ENCODE measurements at regions not wholly inside any gene's neighbourhood (a gene's known extent, or its start where the extent isn't known, plus 50 kb on each side); places are given as distances from the start of the nearest gene placed in this dataset.

DNA sequence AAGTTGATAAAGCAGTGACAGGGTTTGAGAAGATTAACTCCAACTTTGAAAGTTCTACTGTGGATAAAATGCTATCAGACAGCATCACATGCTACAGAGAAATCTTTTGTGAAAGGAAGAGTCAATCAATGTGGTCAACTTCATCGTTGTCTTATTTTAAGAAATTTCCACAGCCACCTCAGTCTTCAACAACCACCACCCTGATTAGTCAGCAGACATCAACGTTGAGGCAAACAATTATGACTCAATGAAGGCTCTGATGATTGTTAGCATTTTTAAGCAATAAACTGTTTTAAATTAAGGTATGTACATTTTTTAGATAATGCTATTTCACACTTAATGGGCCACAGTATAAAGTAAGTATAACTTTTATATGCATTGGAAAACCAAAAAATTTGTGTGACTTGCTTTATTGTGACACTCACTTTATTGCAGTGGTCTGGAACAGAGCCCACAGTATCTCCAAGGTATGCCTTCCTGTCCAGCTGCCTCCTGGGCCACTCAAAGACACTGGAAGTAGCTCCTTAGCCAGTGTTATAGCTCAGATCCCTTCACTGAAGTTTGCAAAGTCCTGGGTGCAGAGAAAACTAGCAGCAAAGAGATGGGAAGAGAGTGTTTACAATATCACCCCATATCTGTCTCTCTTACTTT lies 293.1 kb downstream of the ARHGAP12 start:
- DNase-seq: no peak

DNA sequence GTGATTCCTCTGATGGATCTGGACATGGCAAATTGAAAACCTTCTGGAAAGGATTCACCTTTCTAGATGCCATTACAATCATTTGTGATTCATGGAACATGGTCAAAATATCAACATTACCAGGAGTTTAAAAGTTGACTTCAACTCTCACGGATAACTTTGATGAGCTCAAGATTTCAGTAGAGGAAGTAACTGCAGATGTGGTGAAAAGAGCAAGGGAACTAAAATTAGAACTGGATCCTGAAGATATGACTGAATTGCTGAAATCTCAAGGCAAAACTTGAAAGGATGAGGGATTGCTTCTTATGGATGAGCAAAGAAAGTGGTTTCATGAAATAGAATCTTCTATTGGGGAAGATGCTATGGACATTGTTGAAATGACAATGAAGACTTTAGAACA lies 293.6 kb downstream of the ARHGAP12 start:
- DNase-seq: no peak

DNA sequence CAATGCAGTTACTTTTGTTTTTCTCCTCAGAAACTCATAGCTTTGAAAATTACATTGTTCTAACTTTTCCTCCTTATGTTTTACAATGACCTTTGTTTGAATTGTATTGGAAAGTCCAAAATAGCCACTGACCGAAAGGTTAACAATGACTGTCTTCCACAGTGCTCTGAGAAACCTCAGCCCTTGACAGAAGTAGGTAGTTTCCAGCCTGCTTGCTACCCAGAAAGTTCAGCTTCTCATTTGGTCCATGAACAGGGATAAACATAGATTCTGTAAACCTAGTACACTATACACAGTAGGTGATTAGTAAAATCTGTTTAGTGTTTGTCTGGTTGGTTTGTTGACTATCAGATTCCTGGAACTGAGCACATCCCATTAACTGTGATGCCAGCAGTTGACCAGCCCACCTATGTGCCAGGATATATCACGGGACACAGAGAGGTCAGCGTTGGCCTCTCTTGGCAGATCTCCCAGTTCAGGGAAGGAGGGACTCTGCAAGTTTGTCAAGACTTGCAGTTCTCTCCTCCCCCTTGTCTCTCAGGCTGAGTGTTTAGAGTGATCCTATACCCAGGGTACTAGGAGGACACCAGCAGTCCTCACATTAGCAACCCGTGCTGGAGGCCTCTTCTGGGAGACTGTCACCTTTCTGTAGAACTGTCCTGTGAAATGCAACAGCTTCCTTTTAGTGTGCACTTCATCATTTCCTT lies 297.6 kb downstream of the ARHGAP12 start:
- DNase-seq: no peak

DNA sequence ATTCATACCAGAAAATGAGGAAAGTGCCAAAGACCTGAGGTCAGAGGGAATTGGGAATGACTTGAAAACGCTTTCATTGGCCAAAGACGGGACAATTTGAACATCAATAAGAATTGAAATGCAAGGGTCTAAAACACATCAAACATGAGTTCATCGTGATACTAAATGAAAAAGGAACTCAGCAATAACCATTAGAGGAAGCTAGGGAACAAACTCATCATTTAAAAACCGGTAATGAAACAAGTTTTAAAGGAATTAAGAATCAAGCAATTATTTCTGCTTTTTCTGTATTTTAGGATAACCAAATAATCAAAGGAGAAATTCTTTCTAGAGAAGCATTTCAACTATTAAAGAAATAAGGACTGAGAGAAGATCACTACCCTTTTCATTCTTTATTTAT lies 303.1 kb downstream of the ARHGAP12 start:
- DNase-seq: no peak

DNA sequence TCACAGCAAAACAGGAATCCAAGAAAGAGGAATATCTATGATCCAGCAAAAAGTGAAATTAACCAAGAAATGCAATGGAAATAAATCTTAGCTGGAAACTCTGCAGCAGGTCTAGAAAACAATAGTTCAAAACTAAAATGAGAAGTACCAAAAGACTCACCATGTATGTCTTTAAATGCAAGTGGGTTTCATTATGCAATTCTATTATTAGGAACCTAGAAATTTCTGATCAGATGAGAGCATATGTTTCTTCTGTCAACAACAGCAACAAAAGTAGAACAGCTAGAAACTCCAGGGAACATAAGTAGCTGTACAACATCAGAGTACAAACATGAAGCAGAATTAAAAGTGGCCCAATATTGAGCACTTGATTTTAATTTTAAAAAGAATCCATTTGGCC lies 304.0 kb downstream of the ARHGAP12 start:
- no peak for DNase-seq

DNA sequence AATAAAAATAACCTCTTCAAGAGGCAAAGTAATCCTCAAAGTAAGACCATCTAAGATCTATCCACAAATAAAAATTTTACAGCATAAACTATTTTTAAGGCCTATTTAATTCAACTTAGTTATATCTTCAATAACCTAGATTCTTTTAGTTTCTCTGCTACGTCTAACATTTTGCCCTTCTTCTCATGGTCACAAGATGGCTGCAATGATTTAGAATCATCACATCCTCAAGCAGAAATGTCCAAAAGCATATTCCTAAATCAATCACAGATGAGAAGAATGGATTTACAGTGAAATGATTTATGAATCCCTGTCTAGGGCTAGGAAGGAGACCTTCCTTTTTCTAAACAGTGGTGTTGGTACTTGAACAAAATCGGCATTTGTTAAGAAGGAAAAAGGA lies 304.7 kb downstream of the ARHGAP12 start:
- no peak for DNase-seq

DNA sequence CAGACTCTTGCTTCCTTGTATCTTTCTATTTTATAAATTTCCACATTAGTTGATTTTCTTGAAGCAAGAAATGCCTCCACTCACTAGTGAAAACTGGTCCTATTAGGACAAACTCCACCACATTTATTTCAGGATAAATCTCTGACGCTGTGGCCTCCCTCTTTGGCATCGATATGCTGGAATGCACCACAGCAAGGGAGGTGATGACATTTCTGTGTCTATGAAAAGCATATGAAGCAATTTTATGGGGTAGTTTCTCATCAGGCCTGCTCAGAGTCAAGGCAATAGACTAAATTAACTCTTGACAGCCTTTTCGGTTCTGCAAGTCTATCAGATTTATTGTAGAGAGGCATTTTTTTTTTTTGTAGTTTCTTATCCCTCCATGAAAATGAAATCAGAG lies 304.4 kb downstream of the ZEB1 start:
- DNase-seq: no peak

DNA sequence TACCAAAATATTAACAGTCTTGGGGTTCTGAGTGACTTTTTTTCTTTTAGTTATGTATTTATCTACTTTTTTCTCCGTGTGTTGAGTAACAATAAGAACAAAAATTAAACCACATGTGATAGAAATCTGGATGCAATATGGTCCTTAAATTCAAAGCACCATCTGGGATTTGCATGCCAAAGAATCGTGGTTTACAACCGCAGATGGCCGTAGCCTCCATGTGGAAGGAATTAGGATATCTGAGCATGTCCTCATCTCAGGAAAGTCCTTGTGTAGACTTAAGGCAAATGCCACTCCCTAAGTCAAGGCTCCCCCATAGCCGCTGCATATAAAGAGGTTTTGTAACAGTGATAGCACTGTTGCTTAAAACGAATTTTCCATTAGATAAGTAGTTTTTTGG lies 304.0 kb downstream of the ZEB1 start:
- DNase-seq: no peak

DNA sequence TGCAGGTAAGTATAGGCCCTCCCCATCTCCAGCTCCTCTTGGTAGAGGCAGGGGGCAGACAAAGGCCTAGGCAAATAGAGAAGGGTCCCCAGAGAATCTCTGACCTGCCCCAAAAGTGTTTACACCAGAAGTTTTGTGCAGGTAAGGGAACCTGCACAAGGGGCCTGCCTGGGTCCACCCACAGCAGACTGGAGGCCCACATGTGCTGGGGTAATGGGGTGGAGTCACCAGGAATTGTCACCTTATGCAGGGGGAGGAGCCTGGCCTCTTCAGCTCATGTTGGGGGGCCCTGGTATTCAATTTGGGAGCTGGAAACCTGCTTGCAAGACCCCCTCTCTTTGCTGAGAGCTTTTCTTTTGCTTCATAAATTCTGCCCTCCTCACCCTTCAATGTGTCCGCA lies 302.7 kb downstream of the ZEB1 start:
- DNase-seq: no peak

DNA sequence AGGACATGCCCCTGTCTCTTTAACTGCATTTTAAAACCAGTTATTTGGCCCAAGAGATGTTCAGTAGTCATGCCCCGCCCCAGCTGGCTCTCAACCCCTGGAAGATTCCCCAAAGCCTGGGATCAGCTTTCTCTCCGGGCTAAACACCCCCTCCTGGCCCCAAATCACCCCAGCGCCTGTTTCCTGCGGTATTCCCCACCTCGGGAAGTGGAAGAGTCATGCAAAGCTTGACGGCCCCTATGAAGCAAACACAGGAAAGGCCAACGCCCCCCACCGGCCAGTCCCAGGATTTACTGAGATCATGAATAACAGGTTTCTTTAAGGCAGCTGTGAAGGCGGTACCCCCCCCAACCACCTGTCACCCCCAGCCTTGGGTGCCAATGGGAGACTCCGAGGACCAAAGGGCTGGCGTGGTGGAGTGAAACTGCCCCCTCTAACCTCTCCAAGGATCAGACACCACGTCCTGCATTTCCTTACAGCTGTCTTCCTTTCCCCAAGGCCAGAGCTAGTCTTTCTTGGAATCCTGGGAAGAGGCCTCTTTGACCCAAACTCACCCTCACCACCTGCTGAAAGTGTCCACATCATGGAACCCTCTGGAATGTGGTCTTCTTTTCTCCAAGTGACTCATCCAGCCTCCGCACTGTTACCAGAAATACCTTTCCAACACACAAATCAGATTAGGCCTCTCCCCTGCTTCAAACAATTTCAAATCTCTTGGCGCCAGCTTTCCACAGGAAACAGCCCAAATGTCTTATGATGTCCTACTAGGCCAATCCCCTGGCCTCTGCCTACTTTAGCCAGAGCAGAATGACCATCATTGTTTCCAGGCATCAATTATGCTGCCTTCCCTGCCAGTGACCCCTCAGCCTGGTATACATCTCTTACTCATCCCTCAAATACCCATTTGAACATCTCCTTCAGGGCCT lies 301.5 kb downstream of the ZEB1 start:
- no peak for DNase-seq

DNA sequence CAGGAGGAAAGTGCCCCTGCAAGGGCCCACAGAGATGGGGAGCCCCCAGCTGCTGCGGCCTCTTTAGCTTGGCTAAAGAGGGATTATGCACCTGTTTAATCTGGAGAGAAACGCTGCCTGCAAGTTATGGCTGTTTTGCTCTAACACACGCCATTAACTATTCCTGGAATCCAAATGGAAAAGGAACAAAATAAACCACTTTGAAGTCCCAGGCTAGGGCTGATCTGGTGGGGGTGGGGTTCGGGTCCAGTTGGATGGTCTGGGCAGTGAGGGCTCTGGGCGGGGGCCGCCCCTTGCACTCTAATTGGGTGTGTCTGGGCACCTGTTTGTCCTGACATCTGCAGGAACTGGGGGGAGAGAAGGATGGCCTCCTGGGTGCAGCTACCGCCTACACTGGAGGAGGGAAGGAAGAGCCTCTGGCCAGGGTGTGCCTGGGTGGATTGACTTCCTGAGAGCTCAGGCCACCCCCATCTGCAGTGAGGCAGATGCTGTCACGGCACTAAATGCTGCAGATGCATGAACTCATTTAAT lies 300.6 kb downstream of the ZEB1 start:
- DNase-seq: no peak

DNA sequence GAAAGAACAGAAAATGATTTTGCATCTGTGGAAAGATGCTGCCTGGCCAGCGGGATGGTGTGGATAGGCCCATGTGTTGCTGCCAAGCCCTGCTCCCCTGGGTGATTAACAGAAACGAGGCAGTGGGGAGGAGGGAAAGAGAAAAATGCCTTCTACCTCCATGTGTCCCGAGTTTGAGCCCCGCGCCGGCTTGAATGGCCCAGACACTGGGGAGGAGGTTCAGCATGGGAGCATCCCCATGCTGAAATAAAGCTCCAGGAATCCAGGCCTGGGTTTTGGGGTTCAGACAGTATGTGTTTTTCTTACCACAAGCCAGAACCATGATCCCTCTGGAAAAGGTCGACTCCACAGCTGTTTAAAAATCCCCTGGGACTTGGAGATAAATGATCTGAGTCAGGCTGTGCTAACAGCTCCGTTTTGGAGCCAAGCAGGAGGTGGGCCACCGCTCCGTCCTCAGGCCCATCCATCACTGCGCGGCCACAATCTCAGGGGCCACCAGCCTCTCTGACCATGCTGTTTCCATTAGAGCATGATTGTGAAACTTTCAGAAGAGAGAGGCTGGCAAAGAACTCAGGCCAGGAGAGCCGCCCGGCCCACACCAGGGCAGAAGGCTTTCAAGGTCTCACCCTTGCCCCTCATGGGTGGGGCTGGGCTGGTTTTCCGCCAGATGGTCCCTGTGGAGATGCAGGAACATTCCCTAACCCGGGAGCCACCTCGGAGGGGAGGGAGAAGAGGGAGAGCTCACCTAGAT lies 299.7 kb downstream of the ZEB1 start:
- DNase-seq: no peak

DNA sequence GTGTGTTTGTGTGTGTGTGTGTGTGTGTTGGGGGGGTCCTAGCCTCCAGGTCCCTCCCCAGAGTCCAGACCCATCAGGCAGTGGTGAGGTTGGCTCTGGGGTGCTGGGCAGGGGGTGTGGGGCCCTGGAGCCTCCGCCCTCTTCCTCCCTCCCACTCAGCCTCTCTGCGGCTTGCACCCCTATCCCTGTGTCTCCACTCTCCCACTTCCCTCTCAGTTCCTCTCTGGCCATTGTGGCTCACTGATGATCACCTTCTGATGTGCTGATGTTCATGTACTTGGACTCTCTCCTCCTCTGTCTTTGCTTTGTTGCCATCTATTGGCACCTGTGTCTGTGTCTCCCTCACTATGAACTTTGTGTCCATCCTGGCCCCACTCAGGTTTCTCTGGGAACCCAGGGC lies 298.7 kb downstream of the ZEB1 start:
- no peak for DNase-seq

DNA sequence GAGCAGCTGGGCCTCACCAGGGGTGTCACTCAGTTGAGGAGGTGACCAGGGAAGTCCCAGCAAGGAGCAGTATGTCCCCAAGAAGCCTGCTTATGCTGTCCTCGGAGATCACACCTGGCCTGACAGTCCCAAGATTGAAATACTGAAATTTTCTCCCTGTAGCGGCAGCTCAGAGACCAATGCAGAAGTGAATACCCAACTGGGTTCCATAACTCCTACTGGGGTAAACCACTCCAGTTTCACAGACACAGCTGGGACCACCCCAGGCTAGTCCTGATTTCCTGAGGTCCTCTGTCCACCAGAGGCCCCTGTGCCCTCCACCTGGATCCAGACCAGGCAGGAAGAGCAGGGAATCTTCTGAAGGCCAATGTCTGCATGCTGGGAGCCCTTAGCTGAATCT lies 298.1 kb downstream of the ZEB1 start:
- DNase-seq: no peak

DNA sequence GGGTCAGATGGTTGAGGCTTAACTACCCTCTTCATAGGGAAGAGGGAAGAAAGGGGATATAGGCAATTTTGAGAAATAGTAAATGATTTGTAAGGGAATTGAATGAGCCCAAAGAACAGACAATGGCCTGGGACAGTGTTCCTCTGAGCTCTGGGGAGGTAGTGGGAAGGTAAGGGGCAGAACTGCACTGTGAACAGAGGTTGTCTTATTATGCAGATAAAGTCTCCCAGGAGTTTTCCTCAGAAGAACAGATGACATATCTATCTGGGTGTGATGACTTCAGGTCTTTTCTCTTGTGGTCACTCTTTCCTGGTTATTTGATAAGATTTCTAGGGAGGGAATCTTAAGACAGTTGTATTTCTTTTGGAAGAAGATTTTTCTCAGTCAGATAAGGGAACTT lies 296.1 kb downstream of the ZEB1 start:
- no peak for DNase-seq

DNA sequence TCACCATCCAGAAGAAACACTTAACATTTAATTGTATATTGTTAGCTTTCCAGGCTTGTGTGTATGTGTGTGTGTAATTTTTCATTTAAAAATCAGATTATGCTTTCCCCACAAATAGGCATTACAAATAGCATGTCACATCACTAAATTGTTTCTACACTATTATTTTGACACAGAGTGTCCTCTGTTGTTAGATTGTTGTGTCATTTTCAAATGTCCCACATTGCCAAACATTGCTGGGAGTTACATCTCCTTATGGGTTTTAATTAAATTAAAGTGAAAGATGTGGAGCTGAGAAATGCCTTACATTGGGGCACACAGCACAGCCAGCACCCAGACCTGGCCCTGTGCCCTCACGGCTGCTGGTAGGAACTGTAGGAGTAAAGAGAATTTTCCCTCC lies 295.6 kb downstream of the ZEB1 start:
- DNase-seq: no peak

DNA sequence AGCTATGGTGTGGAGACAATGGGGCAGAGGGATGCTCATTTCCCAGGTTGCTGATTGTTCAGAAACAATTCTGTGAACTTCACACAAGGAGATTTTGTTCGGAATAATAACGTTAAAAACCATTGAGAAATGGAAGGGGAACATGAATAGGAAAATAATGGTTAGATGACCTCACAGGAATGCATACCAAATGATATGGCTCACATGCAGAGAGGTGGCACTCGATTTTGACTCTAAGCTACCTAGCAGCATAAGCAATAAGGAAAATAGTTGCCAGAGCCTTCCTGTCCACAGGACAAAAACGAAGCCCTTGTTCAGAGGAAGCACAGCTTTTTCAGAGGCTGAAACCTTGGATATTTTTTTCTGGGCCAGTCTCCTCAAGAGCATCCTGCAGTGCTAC lies 293.1 kb downstream of the ZEB1 start:
- no peak for DNase-seq

DNA sequence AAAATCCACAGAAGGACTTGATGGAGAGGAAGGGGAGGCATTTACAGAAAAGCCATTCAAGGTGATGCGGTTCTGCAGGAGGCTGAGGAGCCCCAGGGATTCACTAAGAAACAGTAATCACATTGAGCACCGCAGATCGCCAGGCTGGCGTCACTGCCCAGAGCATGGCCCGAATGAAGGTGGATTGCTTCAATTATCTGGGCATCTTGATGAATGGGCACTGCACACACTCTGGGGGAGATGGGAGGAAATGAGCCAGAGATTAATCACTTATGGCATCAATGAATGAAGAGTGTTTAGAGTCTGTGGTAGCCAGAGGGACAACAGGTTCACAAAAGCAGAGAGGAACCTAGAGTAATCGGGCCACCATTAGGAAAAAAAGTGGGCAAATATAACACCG lies 292.1 kb downstream of the ZEB1 start:
- no peak for DNase-seq

DNA sequence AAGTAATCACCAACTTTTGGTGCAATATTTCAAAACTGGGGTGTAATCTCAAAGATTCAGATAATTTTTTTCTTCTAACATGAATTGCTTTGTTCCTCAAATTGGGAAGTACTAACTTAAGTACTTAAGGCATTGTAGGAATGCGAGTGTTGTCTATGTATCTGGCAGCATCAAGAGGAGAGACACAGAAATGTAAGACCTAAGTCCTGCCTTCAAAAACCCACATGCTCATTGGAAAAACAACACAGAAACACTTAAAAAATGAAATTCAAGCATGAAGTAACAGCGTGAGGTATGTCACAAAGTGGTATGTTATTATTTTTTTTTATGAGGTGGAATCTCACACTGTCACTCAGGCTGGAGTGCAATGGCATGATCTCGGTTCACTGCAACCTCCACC lies 288.5 kb downstream of the ZEB1 start:
- DNase-seq: no peak

DNA sequence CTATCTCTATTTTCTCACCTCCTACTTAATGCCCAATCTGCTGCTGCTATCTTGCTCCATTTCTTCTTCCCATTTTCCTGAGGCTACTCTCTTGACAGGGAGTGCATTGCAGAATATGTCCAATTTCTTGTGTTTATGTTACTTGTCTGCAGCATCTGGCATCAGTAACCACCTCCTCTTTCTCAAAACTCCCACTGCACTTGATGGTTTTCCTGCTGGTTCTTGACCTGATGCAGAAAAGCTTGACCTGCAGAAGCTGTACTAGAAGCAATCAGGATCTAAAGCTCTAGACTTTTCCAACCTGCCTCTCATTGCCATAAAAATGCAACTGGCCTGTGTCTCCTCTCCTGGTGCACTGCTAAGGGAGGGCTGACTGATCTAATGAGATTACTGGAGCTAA lies 287.8 kb downstream of the ZEB1 start:
- no peak for DNase-seq

DNA sequence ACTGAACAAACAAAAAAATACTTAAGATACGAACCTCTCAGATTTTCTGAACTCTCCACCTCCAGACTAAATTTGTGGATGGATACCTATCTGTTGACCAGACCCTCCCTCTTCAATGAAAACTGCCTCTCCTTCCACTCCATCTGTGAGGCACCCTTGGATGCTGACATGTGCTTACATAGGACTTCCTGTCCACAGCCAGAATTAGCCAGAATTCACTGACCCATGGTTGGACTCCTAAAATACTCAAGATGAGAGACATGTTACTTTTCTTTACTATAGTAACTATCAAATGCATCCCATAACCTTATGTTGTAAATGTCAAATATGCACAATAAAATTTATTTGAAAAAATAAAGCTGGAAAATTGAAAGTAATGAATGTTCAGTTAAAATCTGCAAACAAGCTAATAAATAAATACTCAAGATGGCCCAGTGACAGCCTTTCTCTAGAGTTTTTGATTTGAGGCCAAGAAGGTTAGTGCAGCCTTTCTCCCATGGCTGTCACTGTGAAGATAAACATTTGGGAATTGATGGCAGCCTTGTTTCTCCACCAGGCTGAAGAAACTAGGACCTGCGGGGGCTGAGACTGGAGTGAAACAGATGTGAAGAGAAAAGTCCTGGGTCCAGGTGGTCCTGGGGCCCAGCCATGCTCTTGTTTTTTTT lies 287.0 kb downstream of the ZEB1 start:
- no peak for DNase-seq

DNA sequence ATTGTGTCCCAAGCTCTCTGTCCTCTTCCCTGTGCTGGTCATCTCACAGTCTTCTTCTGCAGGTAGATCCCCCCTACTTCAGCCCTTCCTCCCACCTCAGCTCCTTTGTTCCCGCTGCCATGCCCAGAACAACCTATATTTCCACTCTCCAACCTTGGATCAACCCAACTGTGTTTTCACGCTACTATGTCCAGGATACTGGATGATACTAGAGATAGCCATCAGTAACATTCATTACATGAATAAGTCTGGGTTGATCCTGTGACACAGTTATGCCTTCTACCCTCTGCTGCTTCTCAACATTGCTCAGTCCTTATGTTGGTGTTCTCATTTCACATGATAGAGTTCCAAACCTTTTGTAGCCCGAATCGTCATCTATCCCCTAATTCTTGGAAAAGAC lies 286.4 kb downstream of the ZEB1 start:
- no peak for DNase-seq
